Adipocyte (in vitro differentiated cells): ENCODE measurements at regions not wholly inside any gene's neighbourhood (a gene's known extent, or its start where the extent isn't known, plus 50 kb on each side); places are given as distances from the start of the nearest gene placed in this dataset.

Experiments used
- DNase-seq: peaks from one replicate; pipeline ENCODE4 v3.0.0-alpha.2; 2015; ENCODE audit warnings: low read depth
- H3K27me3 ChIP-seq: replicated peaks from 2 replicates; pipeline ENCODE4 v1.7.0; 2013; ENCODE audit warnings: mild to moderate bottlenecking, low read length, moderate library complexity; ENCODE audit not compliant: control insufficient read depth, insufficient read depth
- H3K36me3 ChIP-seq: 2 replicates; pipeline ENCODE4 v1.7.0; 2013; ENCODE audit warnings: low read length, mild to moderate bottlenecking, moderate library complexity; ENCODE audit not compliant: control insufficient read depth, insufficient read depth, severe bottlenecking
- H3K4me1 ChIP-seq: 2 replicates; pipeline ENCODE4 v1.7.0; 2013; ENCODE audit warnings: mild to moderate bottlenecking, low read length, moderate library complexity; ENCODE audit not compliant: control insufficient read depth, insufficient read depth
- H3K4me3 ChIP-seq: 2 replicates; pipeline ENCODE4 v1.7.0; 2013; ENCODE audit warnings: mild to moderate bottlenecking, low read length, moderate library complexity
- H3K9ac ChIP-seq: 2 replicates; pipeline ENCODE4 v1.7.0; 2013; ENCODE audit warnings: mild to moderate bottlenecking, low read length, moderate library complexity
- H3K9me3 ChIP-seq: 2 replicates; pipeline ENCODE4 v1.7.0; 2013; ENCODE audit warnings: mild to moderate bottlenecking, low read length, moderate library complexity; ENCODE audit not compliant: control insufficient read depth

GRCh38 chr5:13063088-13063487 is 881.4 kb downstream of the DNAH5 start:
- no peak overlapping the region for H3K4me3 ChIP-seq
- no peak overlapping the region for H3K9ac ChIP-seq
- no peaks in the 10 kb centered on the region for H3K9me3 ChIP-seq
- no peak for DNase-seq
- H3K36me3 ChIP-seq: no peaks in the 10 kb centered on the region
- no peaks in the 10 kb centered on the region for H3K27me3 ChIP-seq
- no peaks in the 10 kb centered on the region for H3K4me1 ChIP-seq

GRCh38 chr5:13045897-13046551 is 898.5 kb downstream of the DNAH5 start:
- H3K9me3 ChIP-seq: no peaks in the 10 kb centered on the region
- H3K9ac ChIP-seq: no peak overlapping the region
- H3K27me3 ChIP-seq: no peaks in the 10 kb centered on the region
- H3K4me3 ChIP-seq: no peak overlapping the region
- DNase-seq: no peak
- H3K4me1 ChIP-seq: no peaks in the 10 kb centered on the region
- H3K36me3 ChIP-seq: no peaks in the 10 kb centered on the region

GRCh38 chr5:13034061-13034460 is 910.4 kb downstream of the DNAH5 start:
- Histone ChIP-seq H3K9ac (no peak overlapping the region), H3K36me3 (no peaks in the 10 kb centered on the region), H3K9me3 (no peaks in the 10 kb centered on the region), H3K4me1 (no peaks in the 10 kb centered on the region), H3K27me3 (no peaks in the 10 kb centered on the region), H3K4me3 (no peak overlapping the region)
- DNase-seq: no peak

GRCh38 chr5:13029211-13029610 is 915.3 kb downstream of the DNAH5 start:
- no peaks in the 10 kb centered on the region for H3K4me1 ChIP-seq
- H3K9me3 ChIP-seq: peaks cover 2% of the 10 kb centered on the region

GRCh38 chr5:13027874-13028273 is 916.6 kb downstream of the DNAH5 start:
- Histone ChIP-seq H3K9me3 (peaks cover 2% of the 10 kb centered on the region), H3K36me3 (no peaks in the 10 kb centered on the region), H3K4me1 (no peaks in the 10 kb centered on the region), H3K27me3 (no peaks in the 10 kb centered on the region), H3K9ac (no peak overlapping the region), H3K4me3 (no peak overlapping the region)
- DNase-seq: no peak

More at GRCh38 chr5:13029211-13029610, 915.3 kb downstream of the DNAH5 start:
- no peaks in the 10 kb centered on the region for H3K27me3 ChIP-seq
- DNase-seq: no peak
- H3K9ac ChIP-seq: no peak overlapping the region
- H3K4me3 ChIP-seq: no peak overlapping the region
- no peaks in the 10 kb centered on the region for H3K36me3 ChIP-seq

GRCh38 chr5:13019729-13020128 is 924.8 kb downstream of the DNAH5 start:
- Histone ChIP-seq H3K27me3 (no peaks in the 10 kb centered on the region), H3K4me1 (no peaks in the 10 kb centered on the region), H3K36me3 (no peaks in the 10 kb centered on the region), H3K9me3 (no peaks in the 10 kb centered on the region), H3K9ac (no peak overlapping the region), H3K4me3 (no peak overlapping the region)
- DNase-seq: no peak

GRCh38 chr5:13003457-13003856 is 941.0 kb downstream of the DNAH5 start:
- Histone ChIP-seq H3K4me3 (no peak overlapping the region), H3K4me1 (no peaks in the 10 kb centered on the region), H3K9me3 (no peaks in the 10 kb centered on the region), H3K27me3 (no peaks in the 10 kb centered on the region), H3K9ac (no peak overlapping the region), H3K36me3 (no peaks in the 10 kb centered on the region)
- no peak for DNase-seq

GRCh38 chr5:12999667-13000066 is 944.8 kb downstream of the DNAH5 start:
- no peaks in the 10 kb centered on the region for H3K27me3 ChIP-seq
- H3K36me3 ChIP-seq: no peaks in the 10 kb centered on the region
- H3K4me1 ChIP-seq: no peaks in the 10 kb centered on the region
- no peaks in the 10 kb centered on the region for H3K9me3 ChIP-seq
- H3K4me3 ChIP-seq: no peak overlapping the region
- H3K9ac ChIP-seq: no peak overlapping the region
- no peak for DNase-seq

- DNase-seq: no peak
- H3K36me3 ChIP-seq: no peaks in the 10 kb centered on the region
- no peak overlapping the region for H3K4me3 ChIP-seq
- H3K9ac ChIP-seq: no peak overlapping the region
- no peaks in the 10 kb centered on the region for H3K4me1 ChIP-seq
- H3K9me3 ChIP-seq: no peaks in the 10 kb centered on the region
- H3K27me3 ChIP-seq: no peaks in the 10 kb centered on the region
Measured at GRCh38 chr5:12985142-12985541, 959.3 kb downstream of the DNAH5 start.

GRCh38 chr5:12974856-12975255 is 969.6 kb downstream of the DNAH5 start:
- DNase-seq: no peak
- Histone ChIP-seq H3K9me3 (no peaks in the 10 kb centered on the region), H3K27me3 (no peaks in the 10 kb centered on the region), H3K36me3 (no peaks in the 10 kb centered on the region), H3K4me1 (no peaks in the 10 kb centered on the region), H3K4me3 (no peak overlapping the region), H3K9ac (no peak overlapping the region)

GRCh38 chr5:12965804-12966203 is 978.7 kb downstream of the DNAH5 start:
- no peak overlapping the region for H3K4me3 ChIP-seq
- no peaks in the 10 kb centered on the region for H3K27me3 ChIP-seq
- no peaks in the 10 kb centered on the region for H3K9me3 ChIP-seq
- DNase-seq: no peak
- H3K36me3 ChIP-seq: no peaks in the 10 kb centered on the region
- no peak overlapping the region for H3K9ac ChIP-seq
- no peaks in the 10 kb centered on the region for H3K4me1 ChIP-seq

GRCh38 chr5:12959713-12960112 is 984.8 kb downstream of the DNAH5 start:
- Histone ChIP-seq H3K9me3 (no peaks in the 10 kb centered on the region), H3K36me3 (no peaks in the 10 kb centered on the region), H3K27me3 (no peaks in the 10 kb centered on the region), H3K4me3 (no peak overlapping the region), H3K4me1 (no peaks in the 10 kb centered on the region), H3K9ac (no peak overlapping the region)
- DNase-seq: no peak
